ENCODE measurements at regions not wholly inside any gene's neighbourhood (a gene's known extent, or its start where the extent isn't known, plus 50 kb on each side); places are given as distances from the start of the nearest gene placed in this dataset.
A peak's percentile ranks its signal among the peaks of the same experiment; 100 is the strongest.
"Not testable (repeated sequence)": the region's sequence is repeated elsewhere in the genome, so short reads cannot be mapped to it uniquely, and the experiment has no call there.

DNA sequence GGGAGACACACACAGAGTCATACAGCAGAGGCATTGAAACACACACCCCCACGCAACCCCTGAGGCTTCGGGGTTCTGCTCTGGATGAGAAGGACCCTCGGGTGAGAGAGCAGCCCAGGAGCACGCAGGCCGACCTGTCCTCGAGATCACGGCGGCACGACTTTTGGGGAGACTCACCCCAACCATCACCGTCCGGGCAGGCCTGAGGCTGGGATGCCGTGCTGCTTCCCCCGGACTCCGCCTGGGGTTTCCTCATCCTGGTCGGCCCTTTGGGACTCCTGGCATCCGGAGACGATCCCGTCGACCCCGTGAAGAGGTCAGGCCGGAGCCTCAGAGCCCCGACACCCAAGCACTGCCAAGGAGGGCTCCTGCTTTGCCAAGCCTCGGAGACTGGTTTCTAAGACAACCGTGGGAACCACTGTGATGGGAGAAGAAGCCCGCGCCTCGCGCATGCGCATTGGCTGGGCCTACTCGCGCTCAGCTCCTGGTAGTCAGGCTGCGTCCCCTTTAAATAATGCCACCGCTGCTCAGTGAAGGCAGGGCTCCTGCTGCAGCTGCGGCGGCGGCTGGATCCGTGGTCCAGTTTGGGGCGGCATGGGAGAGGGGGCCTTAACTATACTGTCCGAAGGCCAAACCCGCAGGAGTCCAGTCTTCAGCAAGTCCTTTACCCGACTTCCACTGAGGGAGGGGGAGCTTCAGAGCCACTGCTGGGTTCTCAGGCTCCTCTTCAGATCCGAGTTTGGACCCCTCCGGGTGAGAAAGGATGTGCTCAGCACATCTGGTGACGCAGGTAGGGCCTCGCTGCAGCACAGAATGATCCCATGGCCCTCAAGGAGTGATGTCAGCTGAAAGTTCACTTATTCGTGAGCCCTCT is 171.4 kb upstream of the ZNF337 start:
- TF ChIP-seq, protein P1, sequence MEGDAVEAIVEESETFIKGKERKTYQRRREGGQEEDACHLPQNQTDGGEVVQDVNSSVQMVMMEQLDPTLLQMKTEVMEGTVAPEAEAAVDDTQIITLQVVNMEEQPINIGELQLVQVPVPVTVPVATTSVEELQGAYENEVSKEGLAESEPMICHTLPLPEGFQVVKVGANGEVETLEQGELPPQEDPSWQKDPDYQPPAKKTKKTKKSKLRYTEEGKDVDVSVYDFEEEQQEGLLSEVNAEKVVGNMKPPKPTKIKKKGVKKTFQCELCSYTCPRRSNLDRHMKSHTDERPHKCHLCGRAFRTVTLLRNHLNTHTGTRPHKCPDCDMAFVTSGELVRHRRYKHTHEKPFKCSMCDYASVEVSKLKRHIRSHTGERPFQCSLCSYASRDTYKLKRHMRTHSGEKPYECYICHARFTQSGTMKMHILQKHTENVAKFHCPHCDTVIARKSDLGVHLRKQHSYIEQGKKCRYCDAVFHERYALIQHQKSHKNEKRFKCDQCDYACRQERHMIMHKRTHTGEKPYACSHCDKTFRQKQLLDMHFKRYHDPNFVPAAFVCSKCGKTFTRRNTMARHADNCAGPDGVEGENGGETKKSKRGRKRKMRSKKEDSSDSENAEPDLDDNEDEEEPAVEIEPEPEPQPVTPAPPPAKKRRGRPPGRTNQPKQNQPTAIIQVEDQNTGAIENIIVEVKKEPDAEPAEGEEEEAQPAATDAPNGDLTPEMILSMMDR (IDR thresholded peaks at IDR 0.05; ENCODE audit: insufficient read depth, low read length): no peak
- peak overlapping the region; percentile 48 for H3K4me3 ChIP-seq (ENCODE audit: low read depth, low read length)
- peak; percentile 66 for DNase-seq (ENCODE audit: low read depth)

DNA sequence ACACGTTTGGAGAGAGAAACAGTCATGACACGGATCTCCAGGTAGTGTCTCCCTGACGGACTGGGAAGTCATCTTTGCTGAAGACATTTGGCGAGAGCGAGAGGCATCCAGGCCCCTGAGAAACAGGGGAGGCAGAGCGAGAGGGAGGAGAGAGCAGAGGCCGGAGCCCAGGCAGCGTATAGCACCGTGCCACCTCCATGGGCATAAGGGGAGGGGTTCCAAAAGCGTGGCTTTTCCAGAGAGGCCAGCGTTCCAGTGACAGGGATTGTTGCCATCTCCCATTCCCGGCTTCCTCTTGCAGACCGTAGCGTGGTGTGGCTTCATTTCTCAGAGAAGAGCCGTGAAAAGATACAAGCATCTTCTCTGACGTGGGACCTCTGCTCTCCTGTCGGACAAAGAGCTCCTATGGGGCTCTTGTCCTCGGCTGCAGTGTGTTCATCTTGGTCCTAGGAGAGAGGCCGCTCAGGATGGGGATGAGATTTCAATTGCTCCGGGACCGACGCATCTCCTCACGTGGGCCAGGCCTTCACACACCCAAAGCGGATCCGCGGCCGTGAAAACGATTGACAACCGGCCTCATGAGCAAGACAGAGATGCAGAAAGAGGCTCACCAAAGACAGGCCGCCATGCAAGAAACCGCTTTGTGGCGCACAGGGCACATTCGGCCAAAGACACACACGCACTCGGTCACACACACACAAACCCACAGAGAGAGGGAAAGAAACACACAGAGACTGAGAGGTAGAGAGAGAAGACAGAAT is 170.5 kb upstream of the ZNF337 start:
- DNase-seq (ENCODE audit: low read depth); H3K4me3 ChIP-seq (ENCODE audit: low read depth, low read length): not testable (repeated sequence)

DNA sequence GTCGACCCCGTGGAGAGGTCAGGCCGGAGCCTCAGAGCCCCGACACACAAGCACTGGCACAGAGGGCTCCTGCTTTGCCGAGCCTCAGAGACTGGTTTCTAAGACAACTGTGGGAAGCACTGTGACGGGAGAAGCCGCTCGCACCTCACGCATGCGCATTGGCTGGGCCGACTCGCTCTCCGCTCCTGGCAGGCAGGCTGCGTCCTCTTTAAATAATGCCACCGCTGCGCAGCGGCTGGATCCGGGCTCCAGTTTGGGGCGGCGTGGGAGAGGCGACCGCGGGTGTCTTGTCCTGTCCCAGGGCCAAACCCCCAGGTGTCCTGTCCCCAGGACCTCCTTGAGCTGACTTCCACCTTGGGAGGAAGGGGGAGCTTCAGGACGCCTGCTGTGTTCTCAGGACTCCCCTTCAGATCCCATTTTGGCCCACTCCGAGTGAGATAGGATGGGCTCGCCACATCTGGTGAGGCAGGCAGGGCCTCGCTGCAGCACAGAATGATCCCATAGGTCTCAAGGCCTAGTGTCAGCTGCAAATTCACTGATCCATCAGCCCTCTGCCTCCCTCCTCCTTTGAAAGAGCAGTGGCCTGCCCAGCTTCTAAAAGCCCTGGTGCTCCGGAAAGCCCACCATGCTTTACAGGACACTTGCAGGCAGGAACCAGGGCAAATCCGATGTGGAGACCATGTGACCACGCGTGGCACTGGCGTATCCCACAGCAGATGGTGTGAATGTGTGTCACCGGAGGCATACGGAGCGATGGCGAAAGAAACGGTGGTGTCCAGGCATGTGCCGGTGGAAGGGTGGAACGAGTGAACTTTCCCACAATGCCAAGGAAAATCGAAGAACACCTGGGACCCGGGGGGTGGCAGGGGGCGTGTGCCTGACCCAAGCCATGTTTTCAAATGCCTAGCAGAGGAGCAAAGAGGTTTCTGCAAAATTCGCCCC is 169.3 kb upstream of the ZNF337 start:
- peak; percentile 68 for DNase-seq (ENCODE audit: low read depth)
- TF ChIP-seq, protein P1 (IDR thresholded peaks at IDR 0.05; ENCODE audit: insufficient read depth, low read length): no peak
- H3K4me3 ChIP-seq (ENCODE audit: low read depth, low read length): peak overlapping the region; percentile 41

DNA sequence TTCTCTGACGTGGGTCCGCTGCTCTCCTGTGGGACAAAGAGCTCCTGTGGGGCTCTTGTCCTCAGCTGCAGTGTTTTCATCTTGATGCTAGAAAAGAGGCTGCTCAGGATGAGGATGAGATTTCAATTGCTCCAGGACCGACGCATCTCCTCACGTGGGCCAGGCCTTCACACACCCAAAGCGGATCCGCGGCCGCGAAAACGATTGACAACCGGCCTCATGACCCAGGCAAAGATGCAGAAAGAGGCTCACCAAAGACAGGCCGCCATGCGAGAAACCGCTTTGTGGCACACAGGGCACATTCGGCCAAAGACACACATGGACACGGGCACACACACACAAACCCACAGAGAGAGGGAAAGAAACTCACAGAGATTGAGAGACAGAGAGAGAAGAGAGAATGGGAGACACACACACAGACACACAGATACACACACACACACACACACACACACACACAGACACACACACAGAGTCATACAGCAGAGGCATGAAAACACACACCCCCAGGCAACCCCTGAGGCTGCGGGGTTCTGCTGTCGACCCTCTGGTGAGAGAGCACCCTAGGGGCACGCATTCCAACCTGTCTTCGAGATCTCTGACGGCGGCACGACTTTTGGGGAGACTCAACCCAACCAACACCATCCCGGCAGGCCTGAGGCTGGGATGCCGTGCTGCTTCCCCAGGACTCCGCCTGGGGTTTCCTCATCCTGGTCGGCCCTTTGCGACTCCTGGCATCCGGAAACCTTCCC is 168.5 kb upstream of the ZNF337 start:
- DNase-seq (ENCODE audit: low read depth): not testable (repeated sequence)
- H3K4me3 ChIP-seq (ENCODE audit: low read depth, low read length): peak overlapping the region; percentile 41

DNA sequence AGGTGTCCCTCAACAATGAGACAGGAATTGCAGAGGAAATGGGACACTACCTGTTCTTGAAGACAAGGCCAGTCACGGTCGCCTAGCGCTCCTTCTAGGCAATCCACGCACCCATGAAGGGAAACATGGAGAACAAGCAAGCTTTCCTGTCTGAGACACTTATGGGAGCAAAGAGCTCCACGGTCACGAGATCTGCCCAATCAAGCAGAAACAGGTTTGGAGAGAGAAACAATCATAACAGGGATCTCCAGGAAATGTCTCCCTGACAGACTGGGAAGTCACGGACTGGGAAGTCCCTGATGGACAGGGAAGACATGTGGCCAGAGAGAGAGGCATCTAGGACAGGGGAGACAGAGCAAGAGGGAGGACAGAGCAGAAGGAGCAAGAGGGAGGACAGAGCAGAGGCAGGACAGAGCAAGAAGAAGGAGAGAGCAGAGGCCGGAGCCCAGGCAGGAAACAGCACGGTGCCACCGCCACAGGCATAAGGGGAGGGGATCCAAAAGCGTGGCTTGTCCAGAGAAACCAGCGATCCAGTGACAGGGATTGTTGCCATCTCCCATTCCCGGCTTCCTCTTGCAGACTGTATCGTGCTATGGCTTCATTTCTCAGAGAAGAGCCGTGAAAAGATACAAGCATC is 167.8 kb upstream of the ZNF337 start:
- no peak overlapping the region for H3K4me3 ChIP-seq (ENCODE audit: low read depth, low read length)
- TF ChIP-seq, protein P1 (IDR thresholded peaks at IDR 0.05; ENCODE audit: insufficient read depth, low read length): no peak
- no peak for DNase-seq (ENCODE audit: low read depth)

DNA sequence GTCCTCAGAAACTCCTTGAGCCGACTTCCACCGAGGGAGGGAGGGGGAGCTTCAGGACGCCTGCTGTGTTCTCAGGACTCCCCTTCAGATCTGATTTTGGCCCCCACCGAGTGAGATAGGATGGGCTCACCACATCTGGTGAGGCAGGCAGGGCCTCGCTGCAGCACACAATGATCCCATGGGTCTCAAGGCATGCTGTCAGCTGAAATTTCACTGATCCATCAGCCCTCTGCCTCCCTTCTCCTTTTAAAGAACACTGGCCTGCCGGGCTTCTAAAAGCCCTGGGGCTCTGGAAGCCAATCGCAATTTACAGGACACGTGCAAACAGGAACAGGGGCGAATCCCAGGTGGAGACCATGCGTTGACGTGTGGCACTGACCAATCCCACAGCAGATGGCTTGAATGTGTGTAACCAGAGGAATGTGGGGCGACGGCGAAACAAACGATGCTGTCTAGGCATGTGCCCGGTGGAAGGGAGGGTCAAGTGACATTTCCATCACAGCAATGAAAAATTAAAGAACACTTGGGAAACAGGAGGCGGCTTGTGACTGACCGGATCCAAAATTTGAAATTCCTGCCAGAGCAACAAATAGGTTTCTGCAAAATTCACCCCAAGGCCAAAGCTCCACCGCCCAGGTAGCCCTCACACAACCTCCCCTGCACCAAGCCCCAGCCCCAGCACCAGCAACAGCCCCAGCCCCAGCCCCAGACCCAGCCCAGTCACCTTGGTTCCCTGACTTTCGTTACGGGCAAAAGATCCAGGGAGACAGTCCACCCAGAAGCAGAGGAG is 167.1 kb upstream of the ZNF337 start:
- TF ChIP-seq, protein P1 (IDR thresholded peaks at IDR 0.05; ENCODE audit: insufficient read depth, low read length): no peak
- H3K4me3 ChIP-seq (ENCODE audit: low read depth, low read length): peak overlapping the region; percentile 33
- DNase-seq (ENCODE audit: low read depth): no peak

DNA sequence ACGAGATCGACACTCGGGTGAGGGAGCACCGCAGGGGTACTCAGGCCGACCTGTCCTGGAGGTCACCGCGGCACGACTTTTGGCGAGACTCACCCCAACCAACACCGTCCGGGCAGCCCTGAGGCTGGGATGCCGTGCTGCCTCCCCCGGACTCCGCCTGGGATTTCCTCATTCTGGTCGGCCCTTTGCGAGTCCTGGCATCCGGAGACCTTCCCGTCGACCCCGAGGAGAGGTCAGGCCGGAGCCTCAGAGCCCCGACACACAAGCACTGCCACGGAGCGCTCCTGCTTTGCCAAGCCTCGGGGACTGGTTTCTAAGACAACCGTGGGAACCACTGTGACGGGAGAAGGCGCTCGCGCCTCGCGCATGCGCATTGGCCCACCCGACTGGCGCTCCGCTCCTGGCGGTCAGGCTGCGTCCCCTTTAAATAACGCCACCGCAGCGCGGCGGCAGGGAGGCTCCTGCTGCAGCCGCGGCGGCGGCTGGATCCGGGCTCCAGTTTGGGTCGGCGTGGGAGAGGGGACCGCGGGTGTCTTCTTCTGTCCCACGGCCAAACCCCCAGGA is 166.4 kb upstream of the ZNF337 start:
- peak overlapping the region; percentile 35 for H3K4me3 ChIP-seq (ENCODE audit: low read depth, low read length)
- DNase-seq (ENCODE audit: low read depth): peak; percentile 73
